Fibroblast of the conjunctiva (primary cell): ENCODE measurements at regions not wholly inside any gene's neighbourhood (a gene's known extent, or its start where the extent isn't known, plus 50 kb on each side); places are given as distances from the start of the nearest gene placed in this dataset.

ENCODE experiments used
- DNase-seq: peaks from one replicate; pipeline ENCODE4 v3.0.0-alpha.2; 2010; ENCODE audit warnings: low read depth

DNA sequence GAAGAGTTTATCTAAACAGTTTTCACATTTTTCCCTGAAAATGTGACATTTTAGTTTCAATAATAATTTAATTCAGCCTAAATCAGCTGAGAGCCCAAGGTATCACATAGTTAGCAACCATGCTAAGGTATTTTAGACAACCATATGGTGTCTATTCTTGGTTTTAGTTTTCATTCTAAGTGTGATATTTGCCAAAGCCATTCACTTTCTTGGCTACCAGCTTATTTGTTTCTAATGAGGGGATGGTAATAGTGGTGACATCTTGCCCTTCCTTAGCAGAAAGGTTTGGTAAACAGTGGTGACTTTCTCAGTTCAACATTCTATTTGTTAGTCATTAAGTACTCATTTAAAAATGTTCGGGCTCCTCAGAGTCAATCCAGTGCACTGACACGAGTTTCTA is 854.9 kb upstream of the HTR2C start:
- DNase-seq = no peak

GRCh38 chrX:113726898-113727297 is 857.0 kb upstream of the HTR2C start:
- no peak for DNase-seq

DNA sequence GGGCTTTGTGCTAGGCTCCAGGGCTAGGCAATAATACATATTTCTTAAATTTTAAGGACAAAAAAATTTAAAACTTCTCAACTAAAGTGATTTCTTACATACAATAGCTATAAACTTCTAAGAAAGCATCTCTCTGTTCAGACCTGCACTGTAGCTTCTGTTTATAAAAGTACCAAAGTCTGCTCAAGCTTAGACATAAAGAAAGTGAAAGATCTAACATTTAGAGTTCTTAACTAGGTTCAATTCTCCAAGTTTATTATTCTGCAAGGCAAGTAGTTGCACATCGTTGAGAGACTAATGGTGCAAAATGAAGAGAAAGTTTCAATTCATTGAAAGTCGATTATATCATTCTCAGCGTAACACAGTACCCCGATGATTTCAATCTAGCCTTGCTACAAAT is 857.4 kb upstream of the HTR2C start:
- no peak for DNase-seq

DNA sequence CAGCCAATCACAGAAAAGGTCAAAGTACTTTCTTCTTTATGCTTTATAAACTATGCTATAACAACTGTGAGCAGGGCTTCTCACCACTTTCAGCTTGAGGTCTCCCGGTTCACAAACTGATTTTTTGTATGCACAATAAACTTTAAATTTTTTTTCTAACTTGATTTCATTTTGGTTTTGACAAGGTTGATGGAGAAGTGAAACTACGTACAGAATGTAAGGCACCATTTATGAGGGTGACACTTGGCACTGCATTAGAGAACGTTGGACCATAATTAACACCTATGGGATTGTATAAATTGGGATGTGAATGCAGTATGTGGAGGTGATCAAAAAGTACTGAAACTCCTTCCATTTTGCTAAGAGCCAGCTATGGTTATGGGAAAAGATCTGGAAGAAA is 857.9 kb upstream of the HTR2C start:
- no peak for DNase-seq

DNA sequence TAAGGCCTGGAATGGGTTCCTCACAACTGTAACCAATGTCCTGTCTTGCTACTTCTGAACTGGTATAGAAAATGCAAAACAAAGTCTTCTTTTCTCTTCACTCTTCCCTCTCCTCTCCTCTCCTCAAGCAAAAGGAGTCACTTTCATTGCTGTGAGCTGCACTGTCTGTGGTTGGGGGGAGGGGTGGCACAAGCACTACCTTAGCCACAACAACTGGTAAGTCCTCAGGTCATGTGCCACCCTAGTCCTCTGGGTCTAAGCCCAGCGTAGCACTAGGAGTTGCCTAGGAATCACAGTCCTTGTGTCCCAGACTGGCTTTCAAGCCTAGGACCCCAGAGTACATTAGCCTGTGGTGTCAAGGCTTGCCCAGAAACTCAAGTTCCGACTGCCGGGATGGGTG is 859.3 kb upstream of the AMOT start:
- DNase-seq = no peak

DNA sequence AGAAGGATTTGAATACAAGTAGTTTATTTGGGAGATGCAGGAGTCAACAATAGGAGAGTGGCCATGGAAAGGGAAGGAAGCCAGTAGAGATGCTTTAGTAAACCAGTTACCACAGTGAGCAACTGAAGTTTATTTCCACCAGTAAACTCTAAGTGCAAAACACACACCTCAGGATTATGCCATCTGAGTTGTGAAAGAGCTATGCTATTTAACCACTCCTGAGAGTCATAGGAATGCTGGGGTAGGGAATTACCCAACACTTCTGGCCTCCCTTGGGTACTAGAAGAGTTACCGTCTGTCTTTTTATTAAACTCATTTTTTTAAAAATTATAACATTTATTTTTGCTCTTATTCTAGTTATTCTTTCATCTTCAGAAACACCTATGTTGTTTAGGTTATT is 834.6 kb upstream of the AMOT start:
- DNase-seq = no peak

- DNase-seq = no peak
Observed at GRCh38 chrX:113651306-113651705, 810.7 kb upstream of the AMOT start.

- DNase-seq = peak; percentile 2
Observed at GRCh38 chrX:113644426-113644825, 803.8 kb upstream of the AMOT start.

GRCh38 chrX:113634565-113634964 is 793.9 kb upstream of the AMOT start:
- no peak for DNase-seq

- no peak for DNase-seq
Observed at GRCh38 chrX:113629326-113629725, 788.7 kb upstream of the AMOT start.

GRCh38 chrX:113594123-113594841 is 753.7 kb upstream of the AMOT start:
- no peak for DNase-seq

DNA sequence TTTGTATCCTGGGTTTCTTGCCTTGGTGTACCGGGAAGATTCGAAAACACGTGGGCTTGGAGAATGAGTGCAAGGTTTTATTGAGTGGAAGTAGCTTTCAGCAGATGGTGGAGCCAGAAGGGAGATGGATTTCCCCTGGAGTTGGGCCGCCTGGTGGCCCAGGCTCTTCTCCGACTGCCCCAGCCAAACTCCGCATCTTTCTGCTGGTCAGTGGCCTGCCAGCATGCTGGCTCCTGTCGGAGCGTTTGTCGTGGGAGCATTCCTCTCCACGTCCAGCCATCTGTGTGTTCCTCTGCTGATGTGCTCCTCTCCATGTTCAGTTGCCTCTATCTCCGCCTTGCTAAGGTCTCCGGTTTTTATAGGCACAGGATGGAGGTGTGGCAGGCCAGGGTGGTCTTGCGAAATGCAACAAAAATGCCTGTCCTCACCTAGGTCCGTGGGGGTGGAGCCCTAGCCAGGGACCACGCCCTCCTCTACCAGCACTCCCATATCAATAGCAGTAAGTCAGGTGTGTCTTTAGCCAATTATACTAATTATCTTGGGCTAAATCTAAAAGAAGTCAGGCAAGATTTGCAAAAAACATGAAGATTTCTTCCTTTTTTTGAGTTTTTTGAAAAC is 745.8 kb upstream of the AMOT start:
- DNase-seq = no peak

- DNase-seq = no peak
Observed at GRCh38 chrX:113580486-113580885, 739.9 kb upstream of the AMOT start.

DNA sequence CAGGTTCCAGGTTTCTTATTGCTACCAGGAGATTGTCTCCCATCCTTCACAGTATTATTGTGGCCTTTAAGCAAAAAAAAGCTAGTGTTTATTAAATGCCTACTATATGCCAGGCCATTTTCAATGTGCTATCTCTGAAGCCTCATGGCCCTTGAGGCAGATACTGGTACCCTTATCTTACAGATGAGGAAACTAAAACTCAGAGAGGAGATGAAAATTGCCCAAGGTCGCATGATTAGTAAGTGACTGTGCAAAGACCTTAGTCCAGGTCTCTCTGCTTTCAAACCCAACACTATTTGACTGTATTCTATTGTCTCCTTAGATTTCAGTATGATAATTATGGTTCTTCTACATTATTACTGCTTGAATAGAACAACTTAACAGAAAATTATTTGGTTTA is 717.9 kb upstream of the AMOT start:
- DNase-seq = no peak

DNA sequence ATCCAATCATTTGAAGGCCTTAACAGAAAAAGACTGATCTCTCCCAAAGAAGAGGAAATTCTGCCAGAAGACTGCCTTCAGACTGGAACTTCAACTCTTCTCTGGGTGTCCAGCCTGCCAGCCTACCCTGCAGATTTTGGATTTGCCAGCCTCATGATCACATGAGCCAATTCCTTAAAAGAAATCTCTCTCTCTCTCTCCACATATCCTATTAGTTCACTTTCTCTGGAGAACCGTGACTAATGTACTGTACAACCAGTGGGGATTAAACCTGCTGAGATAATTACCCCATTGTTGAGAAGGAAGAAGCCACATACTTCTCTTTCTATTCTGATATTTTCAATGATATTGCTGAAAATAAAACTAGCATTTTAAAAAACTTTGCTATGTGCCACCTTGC is 711.3 kb upstream of the AMOT start:
- no peak for DNase-seq

GRCh38 chrX:113548308-113549015 is 707.8 kb upstream of the AMOT start:
- no peak for DNase-seq

- no peak for DNase-seq
Observed at GRCh38 chrX:113545040-113545439, 704.4 kb upstream of the AMOT start.

DNA sequence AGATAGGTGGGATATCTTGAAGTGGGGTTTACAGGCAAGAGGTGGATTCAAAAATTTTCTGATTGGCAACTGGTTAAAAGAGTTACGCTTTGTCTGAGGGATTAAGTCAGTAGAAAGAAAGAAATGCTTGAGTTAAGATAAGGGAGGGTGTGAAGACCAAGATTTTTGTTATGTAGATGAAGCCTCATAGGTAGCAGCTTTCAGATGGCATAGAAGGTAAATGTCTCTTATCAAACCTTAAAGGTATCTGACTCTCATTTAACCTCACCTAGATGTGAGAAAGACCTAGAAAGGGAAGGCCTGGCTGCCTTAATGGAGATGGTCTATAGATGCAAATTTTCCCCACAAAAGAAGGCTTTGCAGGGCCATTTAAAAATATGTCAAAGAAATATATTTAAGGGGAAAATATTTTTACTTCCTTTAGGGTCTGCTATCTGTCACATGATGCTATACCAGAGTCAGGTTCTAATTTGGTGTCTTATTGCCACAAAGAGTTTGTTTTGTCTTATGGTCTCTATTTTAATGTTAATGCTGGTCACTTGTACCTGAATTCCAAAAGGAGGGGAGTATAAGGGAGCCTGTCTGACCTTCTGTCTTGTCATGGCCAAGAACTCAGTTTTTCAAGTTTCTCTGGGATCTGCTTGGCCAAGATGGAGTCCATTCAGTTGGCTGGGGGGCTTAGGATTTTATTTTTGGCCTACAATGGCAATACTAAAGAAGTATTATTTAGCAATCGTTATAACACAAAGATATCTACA is 699.1 kb upstream of the AMOT start:
- no peak for DNase-seq

- no peak for DNase-seq
Observed at GRCh38 chrX:113529426-113530013, 688.9 kb upstream of the AMOT start.

- no peak for DNase-seq
Observed at GRCh38 chrX:113522814-113523213, 682.2 kb upstream of the AMOT start.

- DNase-seq = no peak
Observed at GRCh38 chrX:113514906-113515305, 674.3 kb upstream of the AMOT start.

- DNase-seq = peak; percentile 46
Observed at GRCh38 chrX:113512700-113513395, 672.2 kb upstream of the AMOT start.
